ENCODE measurements at regions not wholly inside any gene's neighbourhood (a gene's known extent, or its start where the extent isn't known, plus 50 kb on each side); places are given as distances from the start of the nearest gene placed in this dataset.

DNA sequence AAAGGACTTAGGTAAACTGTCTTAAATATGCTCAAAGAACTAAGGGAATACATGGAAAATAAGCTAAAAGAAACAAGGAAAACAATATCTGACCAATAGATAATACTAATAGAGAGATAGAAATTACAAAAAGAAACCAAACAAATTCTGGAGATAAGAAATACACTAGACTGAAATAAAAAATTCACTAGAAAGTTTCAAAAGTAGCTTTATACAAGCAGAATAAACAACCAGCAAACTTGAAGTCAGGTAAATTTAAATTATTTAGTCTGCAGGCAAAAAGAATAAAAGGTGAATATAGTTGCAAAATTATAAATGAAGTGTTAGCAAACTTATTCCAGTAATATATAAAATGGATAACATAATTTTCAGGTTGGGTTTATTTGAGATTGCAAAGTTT is 760.9 kb upstream of the INTU start:
- no peak for DNase-seq
- no peaks in the 10 kb centered on the region for H3K36me3 ChIP-seq (ENCODE audit: control insufficient read depth in 1 of 2, insufficient read depth in 2 of 2, low read length in 1 of 2)

DNA sequence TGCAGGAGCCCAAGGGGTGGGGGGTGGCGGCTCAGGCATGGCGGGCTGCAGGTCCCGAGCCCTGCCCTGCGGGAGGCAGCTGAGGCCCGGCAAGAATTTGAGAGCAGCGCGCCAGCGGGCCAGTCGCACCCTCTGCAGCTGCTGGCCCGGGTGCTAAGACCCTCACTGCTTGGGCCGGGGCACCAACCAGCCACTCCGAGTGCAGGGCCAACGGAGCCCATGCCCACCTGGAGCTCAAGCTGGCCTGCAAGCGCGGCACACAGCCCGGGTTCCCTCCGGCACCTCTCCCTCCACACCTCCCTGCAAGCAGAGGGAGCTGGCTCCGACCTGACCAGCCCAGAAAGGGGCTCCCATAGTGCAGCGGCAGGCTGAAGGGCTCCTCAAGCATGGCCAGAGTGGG is 758.2 kb upstream of the INTU start:
- ATAC-seq (ENCODE audit: low FRiP score) (no peak), DNase-seq (peak in 1 of 2 donors; percentile 70)
- 94 to 95% methylated on average over 11 to 19 of the region's 19 CpGs for WGBS, 2 donors
- intact Hi-C loops (cut with DNase I): no loop called here
- no peaks in the 10 kb centered on the region for H3K36me3 ChIP-seq (ENCODE audit: control insufficient read depth in 1 of 2, insufficient read depth in 2 of 2, low read length in 1 of 2)
- H3K9me3 ChIP-seq (ENCODE audit: control insufficient read depth, low read length): no peaks in the 10 kb centered on the region
- no peaks in the 10 kb centered on the region for H3K4me1 ChIP-seq (ENCODE audit: control insufficient read depth in 1 of 2, insufficient read depth in 2 of 2, low read length in 2 of 2)
- H3K27me3 ChIP-seq (ENCODE audit: control insufficient read depth in 1 of 2, insufficient read depth in 2 of 2, low read length in 1 of 2): no peaks in the 10 kb centered on the region
- no peak overlapping the region for H3K27ac ChIP-seq (ENCODE audit: low read depth in 1 of 2, low read length in 2 of 2)
- no peak overlapping the region for H3K4me3 ChIP-seq (ENCODE audit: low read length in 2 of 2)

More for the DNA sequence above, 760.9 kb upstream of the INTU start:
- H3K27ac ChIP-seq (ENCODE audit: low read depth in 1 of 2, low read length in 2 of 2): no peak overlapping the region
- intact Hi-C loops (cut with DNase I): no loop called here
- no peaks in the 10 kb centered on the region for H3K4me1 ChIP-seq (ENCODE audit: control insufficient read depth in 1 of 2, insufficient read depth in 2 of 2, low read length in 2 of 2)
- no peaks in the 10 kb centered on the region for H3K9me3 ChIP-seq (ENCODE audit: control insufficient read depth, low read length)
- H3K27me3 ChIP-seq (ENCODE audit: control insufficient read depth in 1 of 2, insufficient read depth in 2 of 2, low read length in 1 of 2): no peaks in the 10 kb centered on the region
- no peak overlapping the region for H3K4me3 ChIP-seq (ENCODE audit: low read length in 2 of 2)
- ATAC-seq (ENCODE audit: low FRiP score): no peak

DNA sequence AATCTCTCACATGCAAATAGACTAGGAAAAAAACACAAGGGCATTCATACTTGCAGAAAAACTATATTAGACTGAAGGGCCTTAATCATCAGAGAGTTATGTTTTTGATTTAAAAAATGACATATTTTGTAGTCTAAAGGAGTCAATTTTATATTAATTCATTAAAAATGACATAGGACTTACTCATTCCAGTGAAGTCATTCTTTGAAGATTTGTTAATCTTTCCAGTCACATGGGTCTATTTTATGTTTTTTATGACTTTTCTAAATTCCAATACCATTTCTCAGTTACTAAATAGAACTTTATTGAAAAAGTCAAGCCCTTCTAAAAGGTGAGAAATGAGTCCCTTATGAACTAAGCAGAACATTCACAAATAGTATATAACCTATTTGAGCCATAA is 743.8 kb upstream of the INTU start:
- H3K27ac ChIP-seq (ENCODE audit: low read depth in 1 of 2, low read length in 2 of 2): no peak overlapping the region
- no peaks in the 10 kb centered on the region for H3K27me3 ChIP-seq (ENCODE audit: control insufficient read depth in 1 of 2, insufficient read depth in 2 of 2, low read length in 1 of 2)
- DNase-seq (no peak), ATAC-seq (ENCODE audit: low FRiP score) (no peak)
- no peaks in the 10 kb centered on the region for H3K4me1 ChIP-seq (ENCODE audit: control insufficient read depth in 1 of 2, insufficient read depth in 2 of 2, low read length in 2 of 2)
- H3K9me3 ChIP-seq (ENCODE audit: control insufficient read depth, low read length): no peaks in the 10 kb centered on the region
- intact Hi-C loops (cut with DNase I): no loop called here
- H3K36me3 ChIP-seq (ENCODE audit: control insufficient read depth in 1 of 2, insufficient read depth in 2 of 2, low read length in 1 of 2): no peaks in the 10 kb centered on the region
- no peak overlapping the region for H3K4me3 ChIP-seq (ENCODE audit: low read length in 2 of 2)

DNA sequence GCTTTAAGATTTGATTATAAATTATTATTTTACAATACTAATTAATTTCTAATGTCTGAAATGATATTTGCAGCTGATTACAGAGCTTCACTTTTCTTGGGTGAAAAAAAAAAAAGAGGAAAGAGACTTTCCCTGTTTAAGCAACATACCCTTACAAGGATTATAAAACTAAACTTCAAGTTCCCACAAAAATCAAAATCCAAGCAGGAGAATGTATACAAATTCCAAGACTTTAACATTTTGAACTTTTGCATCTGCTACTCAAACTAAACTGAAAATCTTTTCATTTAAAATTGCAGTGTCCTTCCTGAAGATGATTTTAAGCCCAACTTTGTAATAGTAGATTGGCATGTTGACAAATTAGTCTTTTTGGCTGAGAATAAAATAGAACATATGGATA is 742.4 kb upstream of the INTU start:
- intact Hi-C loops (cut with DNase I): no loop called here
- H3K4me3 ChIP-seq (ENCODE audit: low read length in 2 of 2): no peak overlapping the region
- DNase-seq: no peak
- H3K27ac ChIP-seq (ENCODE audit: low read depth in 1 of 2, low read length in 2 of 2): no peak overlapping the region
- no peak for ATAC-seq (ENCODE audit: low FRiP score)
- H3K4me1 ChIP-seq (ENCODE audit: control insufficient read depth in 1 of 2, insufficient read depth in 2 of 2, low read length in 2 of 2): no peaks in the 10 kb centered on the region
- H3K27me3 ChIP-seq (ENCODE audit: control insufficient read depth in 1 of 2, insufficient read depth in 2 of 2, low read length in 1 of 2): no peaks in the 10 kb centered on the region
- no peaks in the 10 kb centered on the region for H3K9me3 ChIP-seq (ENCODE audit: control insufficient read depth, low read length)
- no peaks in the 10 kb centered on the region for H3K36me3 ChIP-seq (ENCODE audit: control insufficient read depth in 1 of 2, insufficient read depth in 2 of 2, low read length in 1 of 2)

DNA sequence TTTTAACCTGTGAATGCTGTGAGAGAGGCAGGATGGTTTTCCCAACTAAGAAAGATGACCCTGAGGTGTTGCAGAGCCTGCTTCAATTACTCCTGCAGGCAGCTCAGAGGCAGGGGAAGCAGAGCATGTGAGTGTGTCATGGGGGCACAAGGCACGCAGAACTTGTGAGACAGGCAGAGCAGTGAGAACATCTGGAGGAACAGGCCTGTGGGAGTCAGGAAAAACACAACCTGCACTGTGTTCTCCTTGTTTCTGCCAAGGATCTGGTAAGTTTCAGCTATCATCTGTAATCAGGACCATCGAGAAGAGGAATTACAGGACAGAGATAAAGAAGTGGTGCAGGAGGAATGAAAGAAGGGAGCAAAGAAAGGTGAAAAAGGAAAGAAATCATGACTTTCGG is 741.8 kb upstream of the INTU start:
- 57 to 60% methylated on average over 3 of the region's 3 CpGs for WGBS, 2 donors
- H3K27ac ChIP-seq (ENCODE audit: low read depth in 1 of 2, low read length in 2 of 2): peak overlapping the region in 1 of 2 donors; percentile 17
- H3K4me1 ChIP-seq (ENCODE audit: control insufficient read depth in 1 of 2, insufficient read depth in 2 of 2, low read length in 2 of 2): no peaks in the 10 kb centered on the region
- no peak for DNase-seq
- H3K4me3 ChIP-seq (ENCODE audit: low read length in 2 of 2): no peak overlapping the region
- intact Hi-C loops (cut with DNase I): no loop called here
- no peaks in the 10 kb centered on the region for H3K27me3 ChIP-seq (ENCODE audit: control insufficient read depth in 1 of 2, insufficient read depth in 2 of 2, low read length in 1 of 2)
- no peak for ATAC-seq (ENCODE audit: low FRiP score)
- no peaks in the 10 kb centered on the region for H3K36me3 ChIP-seq (ENCODE audit: control insufficient read depth in 1 of 2, insufficient read depth in 2 of 2, low read length in 1 of 2)
- no peaks in the 10 kb centered on the region for H3K9me3 ChIP-seq (ENCODE audit: control insufficient read depth, low read length)

DNA sequence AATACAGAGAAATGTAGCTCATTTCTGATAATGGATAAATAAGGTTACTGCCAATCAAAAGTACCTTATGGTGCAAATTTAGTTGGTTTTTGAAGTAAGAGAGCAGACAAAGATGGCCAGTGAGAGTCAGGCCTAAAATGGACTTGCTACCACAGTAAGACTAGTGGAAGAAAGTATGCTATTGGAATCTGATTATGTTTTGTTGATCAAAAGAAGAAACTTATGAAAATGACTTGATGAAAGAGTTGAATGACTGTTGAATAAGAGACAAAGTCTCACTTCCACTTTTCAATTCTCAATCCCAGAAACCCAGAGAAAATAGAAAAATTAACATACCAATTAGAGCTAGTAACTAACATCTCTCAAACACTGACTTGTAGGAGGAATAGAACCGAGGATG is 737.8 kb upstream of the INTU start:
- H3K9me3 ChIP-seq (ENCODE audit: control insufficient read depth, low read length): no peaks in the 10 kb centered on the region
- peaks cover 0 to 1% of the 10 kb centered on the region in 2 donors for H3K4me1 ChIP-seq (ENCODE audit: control insufficient read depth in 1 of 2, insufficient read depth in 2 of 2, low read length in 2 of 2)
- H3K4me3 ChIP-seq (ENCODE audit: low read length in 2 of 2): no peak overlapping the region
- ATAC-seq (ENCODE audit: low FRiP score): no peak
- no peaks in the 10 kb centered on the region for H3K36me3 ChIP-seq (ENCODE audit: control insufficient read depth in 1 of 2, insufficient read depth in 2 of 2, low read length in 1 of 2)
- 98 to 100% methylated on average over 1 of the region's 1 CpG for WGBS, 2 donors
- no peak overlapping the region for H3K27ac ChIP-seq (ENCODE audit: low read depth in 1 of 2, low read length in 2 of 2)
- intact Hi-C loops (cut with DNase I): no loop called here
- H3K27me3 ChIP-seq (ENCODE audit: control insufficient read depth in 1 of 2, insufficient read depth in 2 of 2, low read length in 1 of 2): no peaks in the 10 kb centered on the region
- no peak for DNase-seq

DNA sequence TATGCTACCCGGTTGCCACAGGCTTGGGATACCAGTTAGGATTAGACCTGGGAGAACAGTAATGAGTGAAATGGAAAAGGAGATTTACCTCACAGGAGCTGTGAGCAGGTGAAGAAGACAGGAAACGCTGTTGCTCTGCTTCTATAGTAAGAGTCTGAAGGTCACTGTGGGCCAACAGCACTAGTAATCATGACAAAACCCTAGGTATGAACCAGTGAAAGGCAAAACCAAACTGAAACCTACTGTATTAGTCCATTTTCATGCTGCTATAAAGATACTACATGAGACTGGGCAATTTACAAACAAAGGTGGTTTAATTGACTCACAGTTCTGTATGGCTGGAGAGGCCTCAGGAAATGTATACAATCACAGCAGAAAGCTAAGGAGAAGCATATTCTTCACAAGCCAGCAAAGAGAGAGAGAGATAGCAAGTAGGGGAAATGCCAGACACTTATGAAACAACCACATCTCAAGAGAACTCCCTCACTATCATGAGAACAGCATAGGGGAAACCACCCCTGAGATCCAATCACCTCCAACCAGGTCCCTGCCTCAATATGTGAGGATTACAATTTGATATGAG is 736.7 kb upstream of the INTU start:
- DNase-seq (no peak), ATAC-seq (ENCODE audit: low FRiP score) (no peak)
- Histone ChIP-seq H3K36me3 (ENCODE audit: control insufficient read depth in 1 of 2, insufficient read depth in 2 of 2, low read length in 1 of 2) (no peaks in the 10 kb centered on the region), H3K4me1 (ENCODE audit: control insufficient read depth in 1 of 2, insufficient read depth in 2 of 2, low read length in 2 of 2) (peaks cover 0 to 1% of the 10 kb centered on the region in 2 donors), H3K27me3 (ENCODE audit: control insufficient read depth in 1 of 2, insufficient read depth in 2 of 2, low read length in 1 of 2) (no peaks in the 10 kb centered on the region), H3K27ac (ENCODE audit: low read depth in 1 of 2, low read length in 2 of 2) (peak overlapping the region in 1 of 2 donors; percentile 7), H3K9me3 (ENCODE audit: control insufficient read depth, low read length) (no peaks in the 10 kb centered on the region), H3K4me3 (ENCODE audit: low read length in 2 of 2) (no peak overlapping the region)
- intact Hi-C loops (cut with DNase I): no loop called here
- 93 to 94% methylated on average over 2 of the region's 2 CpGs for WGBS, 2 donors

DNA sequence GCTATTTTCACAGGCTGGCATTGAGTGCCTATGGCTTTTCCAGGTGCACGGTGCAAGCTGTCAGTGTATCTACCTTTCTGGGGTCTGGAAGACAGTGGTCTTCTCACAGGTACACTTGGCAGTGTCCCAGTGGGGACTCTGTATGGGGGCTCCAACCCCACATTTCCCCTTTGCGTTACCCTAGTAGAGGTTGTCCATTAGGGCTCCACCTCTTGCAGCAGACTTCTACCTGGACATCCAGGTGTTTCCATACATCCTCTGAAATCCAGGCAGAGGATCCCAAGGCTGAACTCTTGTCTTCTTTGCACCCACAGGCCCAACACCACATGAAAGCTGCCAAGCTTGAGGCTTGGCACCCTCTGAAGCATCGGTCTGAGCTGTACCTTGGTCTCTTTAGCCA is 735.7 kb upstream of the INTU start:
- H3K36me3 ChIP-seq (ENCODE audit: control insufficient read depth in 1 of 2, insufficient read depth in 2 of 2, low read length in 1 of 2): no peaks in the 10 kb centered on the region
- no peak overlapping the region for H3K4me3 ChIP-seq (ENCODE audit: low read length in 2 of 2)
- intact Hi-C loops (cut with DNase I): no loop called here
- peaks cover 0 to 1% of the 10 kb centered on the region in 2 donors for H3K4me1 ChIP-seq (ENCODE audit: control insufficient read depth in 1 of 2, insufficient read depth in 2 of 2, low read length in 2 of 2)
- no peak for DNase-seq
- H3K27me3 ChIP-seq (ENCODE audit: control insufficient read depth in 1 of 2, insufficient read depth in 2 of 2, low read length in 1 of 2): no peaks in the 10 kb centered on the region
- 70 to 94% methylated on average over 3 of the region's 3 CpGs for WGBS, 2 donors
- ATAC-seq (ENCODE audit: low FRiP score): no peak
- no peaks in the 10 kb centered on the region for H3K9me3 ChIP-seq (ENCODE audit: control insufficient read depth, low read length)
- no peak overlapping the region for H3K27ac ChIP-seq (ENCODE audit: low read depth in 1 of 2, low read length in 2 of 2)

DNA sequence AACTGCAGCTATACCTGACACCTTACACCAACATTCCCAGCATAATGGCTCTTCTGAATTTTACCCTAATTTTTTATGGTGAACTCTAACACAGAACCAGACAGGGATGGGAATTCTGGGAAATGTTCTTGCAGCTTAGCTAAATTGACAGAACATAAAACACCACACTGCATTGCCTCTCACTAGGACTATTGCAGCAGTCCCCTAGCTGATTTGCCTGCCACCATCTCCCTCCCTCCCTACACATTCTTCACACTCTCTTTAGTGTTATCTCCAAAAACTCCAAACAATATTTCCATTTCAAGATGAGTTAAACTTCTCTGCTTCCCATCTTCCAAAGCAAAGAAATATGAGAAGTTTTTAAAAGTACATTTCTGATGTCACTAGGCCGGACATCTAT is 733.9 kb upstream of the INTU start:
- H3K36me3 ChIP-seq (ENCODE audit: control insufficient read depth in 1 of 2, insufficient read depth in 2 of 2, low read length in 1 of 2): no peaks in the 10 kb centered on the region
- peak overlapping the region; percentile 22 to 76 for H3K27ac ChIP-seq (ENCODE audit: low read depth in 1 of 2, low read length in 2 of 2)
- intact Hi-C loops (cut with DNase I): no loop called here
- DNase-seq: no peak
- no peaks in the 10 kb centered on the region for H3K27me3 ChIP-seq (ENCODE audit: control insufficient read depth in 1 of 2, insufficient read depth in 2 of 2, low read length in 1 of 2)
- H3K9me3 ChIP-seq (ENCODE audit: control insufficient read depth, low read length): no peaks in the 10 kb centered on the region
- ATAC-seq (ENCODE audit: low FRiP score): peak; percentile 16
- peaks cover 0 to 1% of the 10 kb centered on the region in 2 donors for H3K4me1 ChIP-seq (ENCODE audit: control insufficient read depth in 1 of 2, insufficient read depth in 2 of 2, low read length in 2 of 2)
- H3K4me3 ChIP-seq (ENCODE audit: low read length in 2 of 2): no peak overlapping the region
- WGBS, 2 donors: 38 to 39% methylated on average over 1 of the region's 1 CpG
